HEK293T (cell line): ENCODE measurements at regions not wholly inside any gene's neighbourhood (a gene's known extent, or its start where the extent isn't known, plus 50 kb on each side); places are given as distances from the start of the nearest gene placed in this dataset.

Experiments used
- ARNT ChIP-seq: fragments of 450-650 bp; IDR thresholded peaks from 2 replicates; pipeline ENCODE4 v1.6.1; 2017; ENCODE audit warnings: mild to moderate bottlenecking
- CTBP1 ChIP-seq: fragments of 450-650 bp; IDR thresholded peaks from 2 replicates; pipeline ENCODE4 v1.6.1; 2016; ENCODE audit warnings: borderline replicate concordance
- ELF4 ChIP-seq: fragments of 450-650 bp; IDR thresholded peaks from 2 replicates; pipeline ENCODE4 v1.6.1; 2017; ENCODE audit warnings: antibody characterized with exemption
- FOXA1 ChIP-seq: fragments of 450-650 bp; IDR thresholded peaks from 2 replicates; pipeline ENCODE4 v1.6.1; 2016; ENCODE audit warnings: mild to moderate bottlenecking
- FOXK2 ChIP-seq: fragments of 450-650 bp; IDR thresholded peaks from 2 replicates; pipeline ENCODE4 v1.6.1; 2016; ENCODE audit warnings: mild to moderate bottlenecking
- FOXM1 ChIP-seq: fragments of 450-650 bp; IDR thresholded peaks from 2 replicates; pipeline ENCODE4 v1.6.1; 2017; ENCODE audit warnings: mild to moderate bottlenecking, borderline replicate concordance
- L3MBTL2 ChIP-seq: fragments of 450-650 bp; conservative IDR thresholded peaks from 2 replicates; pipeline ENCODE4 v1.6.1; 2016; ENCODE audit warnings: mild to moderate bottlenecking
- NFRKB ChIP-seq: fragments of 450-650 bp; IDR thresholded peaks from 2 replicates; pipeline ENCODE4 v1.6.1; 2016; ENCODE audit warnings: mild to moderate bottlenecking, moderate library complexity
- SP1 ChIP-seq: fragments of 450-650 bp; IDR thresholded peaks from 2 replicates; pipeline ENCODE4 v1.6.1; 2017
- SUZ12 ChIP-seq: fragments of 450-650 bp; IDR thresholded peaks from 2 replicates; pipeline ENCODE4 v1.6.1; 2016; ENCODE audit warnings: mild to moderate bottlenecking
- ZNF384 ChIP-seq: fragments of 450-650 bp; IDR thresholded peaks from 2 replicates; pipeline ENCODE4 v1.6.1; 2016

- TF ChIP-seq FOXM1 (no peak), ZNF384 (no peak), SP1 (no peak), ELF4 (no peak), CTBP1 (no peak), ARNT (no peak), FOXA1 (no peak), NFRKB (no peak), SUZ12 (no peak), L3MBTL2 (no peak), FOXK2 (no peak)
These were observed 370.8 kb downstream of the TLE1 start for GRCh38 chr9:81318571-81318970.
